A549 (cell line): ENCODE measurements at regions not wholly inside any gene's neighbourhood (a gene's known extent, or its start where the extent isn't known, plus 50 kb on each side); places are given as distances from the start of the nearest gene placed in this dataset.

Experiments used
- ATAC-seq, 2 experiments: fragments of 200-7000 bp in 1 of 2; fragments of >200 bp in 1 of 2; cut with Nextera tagmentation in 1 of 2; cut with Tn5 transposase in 1 of 2; 3 replicates each; pipeline versions ENCODE4 v1.8.0 to v1.9.1; 2018 to 2020; ENCODE audit warnings: mild to moderate bottlenecking in 1 of 2, moderate library complexity in 1 of 2
- CTCF ChIA-PET: fragments of 300-600 bp; sonication (Branson Sonifier 250); formaldehyde crosslinking; extraction: SDS; loops from one replicate; lab custom pipeline; 2021; ENCODE audit warnings: antibody characterized with exemption, inconsistent platforms; lab: Yijun Ruan, JAX
- POLR2A ChIA-PET: fragments of 350-600 bp; formaldehyde crosslinking; extraction: SDS; loops from one replicate; lab custom pipeline; 2021; ENCODE audit warnings: antibody characterized with exemption, inconsistent platforms; lab: Yijun Ruan, JAX
- DNase-seq, 2 experiments: peaks; one replicate each; pipeline versions ENCODE4 v3.0.0 to v3.0.0-alpha.2; 2011 to 2016; ENCODE audit warnings: low read depth in 1 of 2, low spot score in 1 of 2
- FAIRE-seq: peaks from 2 replicates; lab custom pipeline; 2011; peaks lifted over from hg19 to GRCh38; lab: Jason Lieb, UNC
- H3K27ac ChIP-seq, 2 experiments: fragments of >200 bp; sonication (Bioruptor Twin); formaldehyde crosslinking; 3 replicates each; pipeline ENCODE4 v1.5.1; 2016 to 2017
- H3K4me1 ChIP-seq: fragments of >200 bp; sonication (Bioruptor Twin); formaldehyde crosslinking; 3 replicates; pipeline ENCODE4 v1.6.1; 2016
- H3K4me2 ChIP-seq: fragments of >200 bp; sonication (Bioruptor Twin); formaldehyde crosslinking; 3 replicates; pipeline ENCODE4 v1.6.1; 2016
- H3K4me3 ChIP-seq: fragments of >200 bp; sonication (Bioruptor Twin); formaldehyde crosslinking; 3 replicates; pipeline ENCODE4 v1.5.1; 2016
- H3K9me3 ChIP-seq: fragments of >200 bp; sonication (Bioruptor Twin); formaldehyde crosslinking; 3 replicates; pipeline ENCODE4 v1.6.1; 2016
- EHMT2 ChIP-seq: fragments of 200-600 bp; sonication (generic); IDR thresholded peaks from 2 replicates; pipeline ENCODE4 v1.6.1; 2016; ENCODE audit warnings: antibody characterized with exemption, low read depth, mild to moderate bottlenecking, moderate library complexity
- EP300 ChIP-seq, 2 experiments: fragments of >200 bp; sonication (Bioruptor Twin); formaldehyde crosslinking; IDR thresholded peaks; 2 replicates in 1 of 2; 3 replicates in 1 of 2; pipeline ENCODE4 v1.6.1; 2016 to 2017
- ESRRA ChIP-seq: fragments of 150-350 bp; IDR thresholded peaks from 2 replicates; pipeline ENCODE4 v1.6.1; 2014; ENCODE audit warnings: mild to moderate bottlenecking, low read length, borderline replicate concordance
- FOSL2 ChIP-seq, 2 experiments: fragments of 450-650 bp in 1 of 2; fragments of >200 bp in 1 of 2; sonication (Bioruptor Twin) in 1 of 2; formaldehyde crosslinking; IDR thresholded peaks; 2 replicates each; pipeline versions ENCODE4 v1.5.0 to v1.6.1; 2016 to 2020; ENCODE audit warnings: mild to moderate bottlenecking in 1 of 2, moderate library complexity in 1 of 2
- FOXS1 ChIP-seq: fragments of 250-450 bp; sonication (Bioruptor Pico); IDR thresholded peaks from 2 replicates; pipeline ENCODE4 v1.5.0; 2020; ENCODE audit warnings: mild to moderate bottlenecking, moderate library complexity
- HEYL ChIP-seq: fragments of 250-450 bp; sonication (Bioruptor Pico); IDR thresholded peaks from 2 replicates; pipeline ENCODE4 v1.8.0; 2021; ENCODE audit warnings: mild to moderate bottlenecking, moderate library complexity
- HOXA7 ChIP-seq: fragments of 250-450 bp; sonication (Bioruptor Pico); IDR thresholded peaks from 2 replicates; pipeline ENCODE4 v1.5.0; 2020; ENCODE audit warnings: mild to moderate bottlenecking, moderate library complexity
- HOXB5 ChIP-seq: fragments of 250-450 bp; sonication (Bioruptor Pico); IDR thresholded peaks from 2 replicates; pipeline ENCODE4 v1.5.0; 2020; ENCODE audit warnings: mild to moderate bottlenecking, moderate library complexity
- JUNB ChIP-seq: fragments of >200 bp; sonication (Bioruptor Twin); formaldehyde crosslinking; IDR thresholded peaks from 2 replicates; pipeline ENCODE4 v1.6.1; 2016
- MAFK ChIP-seq: fragments of 450-650 bp; IDR thresholded peaks from 2 replicates; pipeline ENCODE4 v1.6.1; 2014; ENCODE audit not compliant: partially characterized antibody
- MAZ ChIP-seq: fragments of 150-350 bp; IDR thresholded peaks from 2 replicates; pipeline ENCODE4 v1.6.1; 2014; ENCODE audit warnings: antibody characterized with exemption, low read depth, low read length, borderline replicate concordance
- PHF8 ChIP-seq: fragments of 200-600 bp; sonication (generic); IDR thresholded peaks from 2 replicates; pipeline ENCODE4 v1.6.1; 2016; ENCODE audit warnings: low read depth, mild to moderate bottlenecking, antibody characterized with exemption, moderate library complexity, borderline replicate concordance
- RFX5 ChIP-seq: fragments of 450-650 bp; IDR thresholded peaks from 2 replicates; pipeline ENCODE4 v1.7.1; 2014; ENCODE audit warnings: antibody characterized with exemption, mild to moderate bottlenecking, moderate library complexity
- SREBF2 ChIP-seq: fragments of 450-650 bp; IDR thresholded peaks from 2 replicates; pipeline ENCODE4 v1.6.1; 2014; ENCODE audit warnings: mild to moderate bottlenecking, moderate library complexity
- TP53 ChIP-seq: fragments of 250-450 bp; sonication (Bioruptor Pico); IDR thresholded peaks from 2 replicates; pipeline ENCODE4 v1.5.0; 2021; ENCODE audit warnings: mild to moderate bottlenecking, moderate library complexity
- ZC3H11A ChIP-seq: fragments of 450-650 bp; IDR thresholded peaks from 2 replicates; pipeline ENCODE4 v1.6.1; 2014; ENCODE audit warnings: antibody characterized with exemption, mild to moderate bottlenecking
- ZFP36 ChIP-seq: fragments of 450-650 bp; IDR thresholded peaks from 2 replicates; pipeline ENCODE4 v1.6.1; 2014; ENCODE audit warnings: borderline replicate concordance; ENCODE audit not compliant: partially characterized antibody
- ZNF302 ChIP-seq: fragments of 250-450 bp; sonication (Bioruptor Pico); IDR thresholded peaks from 2 replicates; pipeline ENCODE4 v1.9.0; 2021; ENCODE audit warnings: inconsistent platforms, mild to moderate bottlenecking, moderate library complexity
- ZSCAN20 ChIP-seq: fragments of 250-450 bp; sonication (Bioruptor Pico); IDR thresholded peaks from 2 replicates; pipeline ENCODE4 v1.8.0; 2022; ENCODE audit warnings: mild to moderate bottlenecking, moderate library complexity
- WGBS: methylation state at CpG from one replicate; pipeline ENCODE4 v1.1.6; 2017; ENCODE audit errors: missing lambda C conversion rate; 5-methylcytosine and 5-hydroxymethylcytosine counted together
- TF ChIP-seq, protein P1 (sequence below): fragments of 250-450 bp; sonication (Bioruptor Pico); IDR thresholded peaks from 2 replicates; pipeline ENCODE4 v1.5.0; 2021; ENCODE audit warnings: mild to moderate bottlenecking, moderate library complexity, borderline replicate concordance
- TF ChIP-seq, protein P2 (sequence below): IDR thresholded peaks from 2 replicates; pipeline ENCODE4 v1.6.1; 2012
- TF ChIP-seq, protein P3 (sequence below): IDR thresholded peaks from 2 replicates; pipeline ENCODE4 v1.6.1; 2012; ENCODE audit warnings: low read depth, borderline replicate concordance
- TF ChIP-seq, protein P4 (sequence below): fragments of >200 bp; sonication (Bioruptor Twin); formaldehyde crosslinking; IDR thresholded peaks from 3 replicates; pipeline ENCODE4 v1.5.1; 2016

DNA sequence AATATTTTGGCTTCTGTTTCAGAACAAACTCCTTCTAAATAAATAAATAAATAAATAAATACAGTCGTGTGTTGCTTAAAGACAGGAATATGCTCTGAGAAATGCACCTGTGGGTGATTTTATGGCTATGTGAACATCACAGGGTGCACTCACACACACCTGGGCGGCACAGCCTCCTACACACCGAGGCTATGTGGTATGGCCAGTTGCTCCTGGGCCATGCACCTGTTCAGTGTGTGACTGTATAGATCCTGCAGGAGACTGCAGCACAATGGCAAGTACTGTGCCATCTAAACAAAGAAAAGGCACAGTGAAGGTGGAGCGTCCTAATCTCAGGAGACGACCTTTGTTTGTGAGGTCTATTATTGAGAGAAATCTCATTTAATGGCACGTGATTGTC lies 1281.1 kb downstream of the TBC1D22A start (continued):
- TF ChIP-seq ESRRA (no peak), PHF8 (no peak), FOSL2 (IDR thresholded peaks at IDR 0.05) (no peak), FOSL2 (CRISPR knock-in tag; IDR thresholded peaks at IDR 0.05) (no peak), ZC3H11A (no peak), ZFP36 (no peak)
- TF ChIP-seq, protein P1, sequence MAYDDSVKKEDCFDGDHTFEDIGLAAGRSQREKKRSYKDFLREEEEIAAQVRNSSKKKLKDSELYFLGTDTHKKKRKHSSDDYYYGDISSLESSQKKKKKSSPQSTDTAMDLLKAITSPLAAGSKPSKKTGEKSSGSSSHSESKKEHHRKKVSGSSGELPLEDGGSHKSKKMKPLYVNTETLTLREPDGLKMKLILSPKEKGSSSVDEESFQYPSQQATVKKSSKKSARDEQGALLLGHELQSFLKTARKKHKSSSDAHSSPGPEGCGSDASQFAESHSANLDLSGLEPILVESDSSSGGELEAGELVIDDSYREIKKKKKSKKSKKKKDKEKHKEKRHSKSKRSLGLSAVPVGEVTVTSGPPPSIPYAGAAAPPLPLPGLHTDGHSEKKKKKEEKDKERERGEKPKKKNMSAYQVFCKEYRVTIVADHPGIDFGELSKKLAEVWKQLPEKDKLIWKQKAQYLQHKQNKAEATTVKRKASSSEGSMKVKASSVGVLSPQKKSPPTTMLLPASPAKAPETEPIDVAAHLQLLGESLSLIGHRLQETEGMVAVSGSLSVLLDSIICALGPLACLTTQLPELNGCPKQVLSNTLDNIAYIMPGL, result no peak
- TF ChIP-seq, protein P2, sequence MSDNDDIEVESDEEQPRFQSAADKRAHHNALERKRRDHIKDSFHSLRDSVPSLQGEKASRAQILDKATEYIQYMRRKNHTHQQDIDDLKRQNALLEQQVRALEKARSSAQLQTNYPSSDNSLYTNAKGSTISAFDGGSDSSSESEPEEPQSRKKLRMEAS, result no peak

DNA sequence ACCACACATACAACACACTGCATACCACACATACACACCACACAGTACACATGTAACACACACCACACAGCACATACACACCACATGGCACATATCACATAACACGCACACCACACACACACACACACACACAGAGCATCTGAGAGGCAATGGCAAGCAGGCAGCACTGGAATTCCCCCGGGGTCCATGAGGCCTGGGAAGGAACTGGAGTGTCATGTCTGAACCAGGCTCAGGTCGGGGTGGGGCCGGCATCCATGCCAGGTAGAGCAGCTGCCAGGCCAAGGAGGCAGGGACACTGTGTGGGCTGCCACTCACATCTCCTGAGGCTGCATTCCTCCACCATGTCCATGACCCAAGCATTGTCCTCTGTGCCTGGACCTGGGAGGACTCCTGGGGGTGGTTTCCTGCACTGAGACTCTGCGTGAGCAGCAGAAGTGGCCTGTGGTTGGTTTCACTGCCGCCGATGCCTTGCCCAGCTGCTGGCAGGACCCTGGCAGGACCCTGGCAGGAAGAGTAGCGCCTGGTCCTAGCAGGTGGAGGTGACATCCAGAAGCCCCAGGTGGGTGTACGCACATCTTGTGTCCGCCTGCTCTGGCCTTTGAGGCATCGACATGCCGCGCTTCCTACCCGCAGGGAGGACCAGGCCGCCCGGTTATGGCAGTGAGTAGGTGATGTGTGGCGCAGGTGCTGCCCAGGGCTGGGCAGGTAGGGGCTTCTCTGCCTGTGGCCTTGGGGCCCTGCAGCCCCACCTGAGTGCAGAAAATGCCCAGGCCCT lies 1280.4 kb downstream of the TBC1D22A start:
- Histone ChIP-seq H3K27ac (no peak overlapping the region), H3K4me3 (no peak overlapping the region), H3K9me3 (no peaks in the 10 kb centered on the region), H3K4me1 (no peaks in the 10 kb centered on the region), H3K4me2 (no peak overlapping the region)
- ATAC-seq (no peak), FAIRE-seq (no peak), DNase-seq (no peak)
- ChIA-PET CTCF (no interaction called here), POLR2A (no interaction called here)
- 85% methylated on average over 6 of the region's 17 CpGs for WGBS
- no peak for TF ChIP-seq RFX5
- TF ChIP-seq JUNB, result no peak
- TF ChIP-seq MAZ, result no peak
- TF ChIP-seq MAFK, result no peak
- no peak for TF ChIP-seq FOXS1
- no peak for TF ChIP-seq TP53 (CRISPR knock-in tag)
- TF ChIP-seq ZSCAN20 (CRISPR knock-in tag), result no peak
- TF ChIP-seq HOXB5 (CRISPR knock-in tag), result no peak
- TF ChIP-seq EHMT2, result no peak
- no peak for TF ChIP-seq SREBF2
- TF ChIP-seq HOXA7 (CRISPR knock-in tag), result no peak

DNA sequence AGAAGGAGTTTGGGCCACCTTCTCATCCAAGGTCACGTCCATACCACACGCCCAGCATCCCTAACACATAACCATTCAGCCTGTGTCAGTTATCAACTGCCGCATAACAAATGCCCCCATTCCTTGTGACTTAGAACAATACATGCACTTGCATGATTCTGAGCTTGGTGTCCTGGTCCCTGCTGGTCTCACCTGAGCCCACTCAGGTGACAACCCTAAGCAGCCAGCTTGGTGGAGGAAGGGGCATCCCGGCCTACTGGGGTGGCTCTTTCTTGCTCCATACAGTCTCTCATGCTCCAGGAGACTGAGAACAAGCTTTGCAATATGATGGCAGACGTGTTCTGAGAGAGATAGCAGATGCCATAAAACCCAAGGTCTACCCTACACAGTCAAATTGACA lies 1276.9 kb downstream of the TBC1D22A start:
- 84% methylated on average over 4 of the region's 5 CpGs for WGBS
- no peak overlapping the region for H3K4me2 ChIP-seq
- H3K27ac ChIP-seq, result no peak overlapping the region
- ATAC-seq (no peak), FAIRE-seq (no peak), DNase-seq (no peak)
- no peaks in the 10 kb centered on the region for H3K4me1 ChIP-seq
- H3K4me3 ChIP-seq, result no peak overlapping the region
- ChIA-PET POLR2A (no interaction called here), CTCF (no interaction called here)
- H3K9me3 ChIP-seq, result no peaks in the 10 kb centered on the region
- TF ChIP-seq, protein P3, sequence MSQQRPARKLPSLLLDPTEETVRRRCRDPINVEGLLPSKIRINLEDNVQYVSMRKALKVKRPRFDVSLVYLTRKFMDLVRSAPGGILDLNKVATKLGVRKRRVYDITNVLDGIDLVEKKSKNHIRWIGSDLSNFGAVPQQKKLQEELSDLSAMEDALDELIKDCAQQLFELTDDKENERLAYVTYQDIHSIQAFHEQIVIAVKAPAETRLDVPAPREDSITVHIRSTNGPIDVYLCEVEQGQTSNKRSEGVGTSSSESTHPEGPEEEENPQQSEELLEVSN, result no peak
- no peak for TF ChIP-seq ZNF302 (CRISPR knock-in tag)

DNA sequence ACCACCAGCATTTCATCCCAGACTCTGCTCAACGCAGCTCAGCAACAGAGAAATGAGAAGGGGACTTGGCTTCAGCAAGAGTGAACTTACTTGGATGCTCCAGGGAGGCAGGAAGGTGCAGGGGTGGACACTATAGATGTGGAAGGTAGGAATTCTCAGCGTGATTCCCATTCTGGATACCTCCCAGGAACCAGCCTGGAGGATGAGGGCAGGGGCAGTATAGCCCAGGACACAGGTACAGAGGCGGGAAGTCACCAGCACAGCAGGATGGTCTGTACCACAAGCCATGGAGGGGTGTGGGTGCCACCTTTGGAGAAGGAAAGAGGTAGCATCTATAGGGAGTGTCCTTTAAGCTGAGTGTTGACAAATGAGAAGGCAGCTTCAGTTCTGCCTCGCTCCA lies 1275.2 kb downstream of the TBC1D22A start:
- CTCF ChIA-PET, result interaction anchor here (1.5 kb wide), 1 partner anchor 11 kb away, joined by 3 read pairs; no protein-coding TSS in a partner anchor

More for the DNA sequence above, 1275.2 kb downstream of the TBC1D22A start:
- Histone ChIP-seq H3K4me2 (no peak overlapping the region), H3K4me1 (no peaks in the 10 kb centered on the region), H3K9me3 (no peaks in the 10 kb centered on the region), H3K4me3 (no peak overlapping the region), H3K27ac (no peak overlapping the region)
- FAIRE-seq (no peak), DNase-seq (no peak), ATAC-seq (no peak)
- POLR2A ChIA-PET, result no interaction called here
- no peak for TF ChIP-seq HEYL
- TF ChIP-seq EP300 (IDR thresholded peaks at IDR 0.05), result no peak
- TF ChIP-seq, protein P4, sequence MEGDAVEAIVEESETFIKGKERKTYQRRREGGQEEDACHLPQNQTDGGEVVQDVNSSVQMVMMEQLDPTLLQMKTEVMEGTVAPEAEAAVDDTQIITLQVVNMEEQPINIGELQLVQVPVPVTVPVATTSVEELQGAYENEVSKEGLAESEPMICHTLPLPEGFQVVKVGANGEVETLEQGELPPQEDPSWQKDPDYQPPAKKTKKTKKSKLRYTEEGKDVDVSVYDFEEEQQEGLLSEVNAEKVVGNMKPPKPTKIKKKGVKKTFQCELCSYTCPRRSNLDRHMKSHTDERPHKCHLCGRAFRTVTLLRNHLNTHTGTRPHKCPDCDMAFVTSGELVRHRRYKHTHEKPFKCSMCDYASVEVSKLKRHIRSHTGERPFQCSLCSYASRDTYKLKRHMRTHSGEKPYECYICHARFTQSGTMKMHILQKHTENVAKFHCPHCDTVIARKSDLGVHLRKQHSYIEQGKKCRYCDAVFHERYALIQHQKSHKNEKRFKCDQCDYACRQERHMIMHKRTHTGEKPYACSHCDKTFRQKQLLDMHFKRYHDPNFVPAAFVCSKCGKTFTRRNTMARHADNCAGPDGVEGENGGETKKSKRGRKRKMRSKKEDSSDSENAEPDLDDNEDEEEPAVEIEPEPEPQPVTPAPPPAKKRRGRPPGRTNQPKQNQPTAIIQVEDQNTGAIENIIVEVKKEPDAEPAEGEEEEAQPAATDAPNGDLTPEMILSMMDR, result no peak
- WGBS, result 29% methylated on average over 4 of the region's 4 CpGs
